ENCODE measurements at regions not wholly inside any gene's neighbourhood (a gene's known extent, or its start where the extent isn't known, plus 50 kb on each side); places are given as distances from the start of the nearest gene placed in this dataset.

DNA sequence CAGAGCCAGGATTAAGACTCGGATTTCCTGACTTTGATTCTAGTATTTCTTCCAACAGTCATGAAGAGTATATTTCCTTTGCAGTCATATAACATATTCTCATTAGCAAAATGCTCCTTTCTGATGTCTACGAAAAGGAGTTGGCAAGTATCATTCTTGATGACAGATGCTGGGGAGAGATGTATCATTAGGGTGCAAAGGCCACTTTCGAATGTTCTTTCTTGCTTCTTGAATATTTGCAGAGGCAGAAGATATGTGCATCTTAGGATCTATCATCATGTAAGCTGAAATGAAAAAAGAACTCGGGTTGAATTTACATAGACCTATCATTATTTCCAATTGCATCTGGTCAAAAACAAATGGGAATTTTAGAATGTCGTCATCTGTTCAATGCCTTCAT is 294.4 kb downstream of the BAMBI start:
- TF ChIP-seq, protein P1, sequence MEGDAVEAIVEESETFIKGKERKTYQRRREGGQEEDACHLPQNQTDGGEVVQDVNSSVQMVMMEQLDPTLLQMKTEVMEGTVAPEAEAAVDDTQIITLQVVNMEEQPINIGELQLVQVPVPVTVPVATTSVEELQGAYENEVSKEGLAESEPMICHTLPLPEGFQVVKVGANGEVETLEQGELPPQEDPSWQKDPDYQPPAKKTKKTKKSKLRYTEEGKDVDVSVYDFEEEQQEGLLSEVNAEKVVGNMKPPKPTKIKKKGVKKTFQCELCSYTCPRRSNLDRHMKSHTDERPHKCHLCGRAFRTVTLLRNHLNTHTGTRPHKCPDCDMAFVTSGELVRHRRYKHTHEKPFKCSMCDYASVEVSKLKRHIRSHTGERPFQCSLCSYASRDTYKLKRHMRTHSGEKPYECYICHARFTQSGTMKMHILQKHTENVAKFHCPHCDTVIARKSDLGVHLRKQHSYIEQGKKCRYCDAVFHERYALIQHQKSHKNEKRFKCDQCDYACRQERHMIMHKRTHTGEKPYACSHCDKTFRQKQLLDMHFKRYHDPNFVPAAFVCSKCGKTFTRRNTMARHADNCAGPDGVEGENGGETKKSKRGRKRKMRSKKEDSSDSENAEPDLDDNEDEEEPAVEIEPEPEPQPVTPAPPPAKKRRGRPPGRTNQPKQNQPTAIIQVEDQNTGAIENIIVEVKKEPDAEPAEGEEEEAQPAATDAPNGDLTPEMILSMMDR (IDR thresholded peaks at IDR 0.05), result no peak
- no peaks in the 10 kb centered on the region for H3K36me3 ChIP-seq
- peaks cover 0 to 4% of the 10 kb centered on the region in 2 donors for H3K4me1 ChIP-seq (ENCODE audit: control insufficient read depth in 1 of 2, low read depth in 2 of 2)

DNA sequence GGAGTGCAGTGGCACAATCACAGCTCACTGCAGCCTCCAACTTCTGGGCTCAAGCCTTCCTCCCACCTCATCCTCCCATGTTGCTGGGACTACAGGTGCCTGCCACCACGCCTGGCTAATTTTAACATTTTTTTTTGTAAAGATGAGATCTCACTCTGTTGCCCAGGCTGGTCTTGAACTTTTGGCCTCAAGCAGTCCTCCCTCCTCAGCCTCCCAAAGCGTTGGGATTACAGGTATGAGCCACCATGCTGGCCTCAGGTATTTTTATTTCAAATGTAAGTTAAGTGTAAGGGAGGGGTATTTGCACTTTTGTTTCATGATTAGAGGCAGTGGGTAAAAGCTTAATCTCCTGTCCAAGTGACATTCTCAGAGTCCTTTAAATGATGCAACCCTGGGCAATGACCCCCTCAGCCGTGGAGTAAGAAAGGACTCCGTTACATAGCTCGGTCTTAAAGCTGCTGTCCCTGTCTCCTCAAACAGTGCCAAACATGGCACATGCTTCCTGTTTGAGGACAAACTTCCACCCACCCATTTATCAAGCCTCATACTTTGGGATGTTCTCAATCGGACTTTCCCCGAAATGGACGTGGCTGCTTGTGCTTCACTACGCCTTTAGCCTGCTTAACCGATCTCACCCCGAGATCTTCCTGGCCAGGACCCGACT is 296.1 kb downstream of the BAMBI start:
- Histone ChIP-seq H3K4me1 (ENCODE audit: control insufficient read depth in 1 of 2, low read depth in 2 of 2) (peaks cover 0 to 4% of the 10 kb centered on the region in 2 donors), H3K9me3 (no peaks in the 10 kb centered on the region), H3K27ac (no peak overlapping the region), H3K4me3 (no peak overlapping the region), H3K27me3 (replicated peaks; ENCODE audit: insufficient read depth) (no peaks in the 10 kb centered on the region), H3K36me3 (no peaks in the 10 kb centered on the region)
- TF ChIP-seq, protein P1 (IDR thresholded peaks at IDR 0.05), result no peak
- no peak for DNase-seq (ENCODE audit: low spot score)
- no peak for ATAC-seq (ENCODE audit: insufficient number of reproducible peaks, low FRiP score, low read depth)

More for the DNA sequence above, 294.4 kb downstream of the BAMBI start:
- Histone ChIP-seq H3K27me3 (replicated peaks; ENCODE audit: insufficient read depth) (no peaks in the 10 kb centered on the region), H3K27ac (no peak overlapping the region), H3K4me3 (no peak overlapping the region), H3K9me3 (no peaks in the 10 kb centered on the region)
- no peak for DNase-seq (ENCODE audit: low spot score)
- no peak for ATAC-seq (ENCODE audit: insufficient number of reproducible peaks, low FRiP score, low read depth)

DNA sequence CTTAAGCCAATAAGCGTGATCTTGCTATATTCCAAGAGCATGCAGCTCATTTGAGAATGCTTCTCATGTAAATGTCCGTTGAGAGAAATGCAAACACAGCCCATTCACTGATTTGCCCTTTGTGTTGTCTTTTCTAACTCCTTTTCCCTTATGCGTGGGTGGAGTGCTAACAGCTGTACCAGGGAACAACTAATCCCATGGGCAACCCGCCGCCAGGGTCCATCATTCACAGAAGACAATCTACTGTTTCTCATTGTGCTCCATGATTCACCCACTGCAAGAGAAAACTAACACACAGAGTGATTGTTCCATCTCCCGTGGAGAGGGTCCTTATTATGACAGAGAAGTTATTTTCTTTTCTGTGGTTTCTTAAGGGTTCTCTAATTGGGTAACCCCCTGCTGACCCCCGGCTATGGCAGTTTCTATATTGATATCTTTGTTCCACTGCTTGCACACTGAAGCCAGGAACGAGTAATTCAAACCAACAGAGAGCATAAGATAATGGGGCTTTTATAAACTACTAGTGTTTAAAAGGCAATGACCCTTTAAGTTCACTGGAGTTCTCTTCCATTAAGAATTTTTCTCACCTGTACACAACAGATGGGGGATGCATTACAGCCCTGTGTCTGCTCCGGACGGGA is 298.7 kb downstream of the BAMBI start:
- Histone ChIP-seq H3K27ac (no peak overlapping the region), H3K36me3 (no peaks in the 10 kb centered on the region), H3K9me3 (no peaks in the 10 kb centered on the region), H3K4me3 (no peak overlapping the region), H3K27me3 (replicated peaks; ENCODE audit: insufficient read depth) (no peaks in the 10 kb centered on the region), H3K4me1 (ENCODE audit: control insufficient read depth in 1 of 2, low read depth in 2 of 2) (no peaks in the 10 kb centered on the region)
- DNase-seq (ENCODE audit: low spot score) (no peak), ATAC-seq (ENCODE audit: insufficient number of reproducible peaks, low FRiP score, low read depth) (no peak)
- TF ChIP-seq, protein P1 (IDR thresholded peaks at IDR 0.05), result no peak

DNA sequence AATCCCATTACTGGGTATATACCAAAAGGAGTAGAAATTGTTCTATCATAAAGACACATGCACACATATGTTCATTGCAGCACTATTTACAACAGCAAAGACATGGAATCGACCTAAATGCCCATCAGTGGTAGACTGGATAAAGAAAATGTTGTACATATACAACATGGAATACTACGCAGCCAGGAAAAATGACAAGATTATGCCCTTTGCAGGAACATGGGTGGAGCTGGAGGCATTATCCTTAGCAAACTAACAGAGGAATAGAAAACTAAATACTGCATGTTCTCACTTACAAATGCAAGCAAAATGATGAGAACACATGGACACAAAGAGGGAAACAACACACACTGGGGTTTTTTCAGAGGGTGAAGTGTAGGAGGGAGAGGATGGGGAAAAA is 300.2 kb downstream of the BAMBI start:
- Histone ChIP-seq H3K4me3 (no peak overlapping the region), H3K4me1 (ENCODE audit: control insufficient read depth in 1 of 2, low read depth in 2 of 2) (no peaks in the 10 kb centered on the region), H3K27ac (no peak overlapping the region), H3K36me3 (no peaks in the 10 kb centered on the region), H3K27me3 (replicated peaks; ENCODE audit: insufficient read depth) (no peaks in the 10 kb centered on the region), H3K9me3 (no peaks in the 10 kb centered on the region)
- ATAC-seq (ENCODE audit: insufficient number of reproducible peaks, low FRiP score, low read depth) (no peak), DNase-seq (ENCODE audit: low spot score) (no peak)
- TF ChIP-seq, protein P1 (IDR thresholded peaks at IDR 0.05), result no peak

DNA sequence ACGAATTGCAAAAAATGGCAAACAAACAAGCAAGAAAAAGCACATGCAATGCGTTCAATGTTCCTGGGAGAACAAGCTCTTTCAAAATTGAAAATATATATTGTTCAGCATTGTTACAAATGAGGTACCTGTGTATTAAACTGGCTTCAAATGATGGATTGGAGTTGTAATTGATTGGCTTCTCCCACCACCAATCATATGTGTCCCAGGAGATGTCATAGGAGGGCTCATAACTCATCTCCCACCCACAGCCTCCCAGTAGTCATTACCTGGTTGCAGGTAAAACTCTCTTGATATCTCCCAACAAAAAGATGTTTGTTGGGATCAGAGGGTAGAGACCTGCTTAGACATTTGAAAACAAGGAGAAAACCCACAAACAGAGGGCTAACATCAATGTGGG is 302.9 kb downstream of the BAMBI start:
- no peaks in the 10 kb centered on the region for H3K9me3 ChIP-seq
- H3K27ac ChIP-seq, result no peak overlapping the region
- ATAC-seq (ENCODE audit: insufficient number of reproducible peaks, low FRiP score, low read depth) (no peak), DNase-seq (ENCODE audit: low spot score) (no peak)
- H3K27me3 ChIP-seq (replicated peaks; ENCODE audit: insufficient read depth), result no peaks in the 10 kb centered on the region
- H3K4me1 ChIP-seq (ENCODE audit: control insufficient read depth in 1 of 2, low read depth in 2 of 2), result peaks cover 4 to 26% of the 10 kb centered on the region in 2 donors
- TF ChIP-seq, protein P1 (IDR thresholded peaks at IDR 0.05), result no peak
- H3K4me3 ChIP-seq, result no peak overlapping the region
- no peaks in the 10 kb centered on the region for H3K36me3 ChIP-seq

Data from thoracic aorta (tissue), 2 donors.